ENCODE measurements at regions not wholly inside any gene's neighbourhood (a gene's known extent, or its start where the extent isn't known, plus 50 kb on each side); places are given as distances from the start of the nearest gene placed in this dataset.

GRCh38 chr10:113319479-113319878 is 233.4 kb upstream of the HABP2 start:
- no peak for DNase-seq (ENCODE audit: insufficient read length, low spot score)
- FAIRE-seq = no peak

- no peak for DNase-seq (ENCODE audit: insufficient read length, low spot score)
- FAIRE-seq = no peak
These were observed 232.6 kb upstream of the HABP2 start for GRCh38 chr10:113320211-113320610.

GRCh38 chr10:113320987-113321386 is 231.9 kb upstream of the HABP2 start:
- FAIRE-seq (no peak), DNase-seq (ENCODE audit: insufficient read length, low spot score) (no peak)

GRCh38 chr10:113322843-113323242 is 230.0 kb upstream of the HABP2 start:
- FAIRE-seq (no peak), DNase-seq (ENCODE audit: insufficient read length, low spot score) (no peak)

- DNase-seq (ENCODE audit: insufficient read length, low spot score) = no peak
- no peak for FAIRE-seq
These were observed 228.9 kb upstream of the HABP2 start for GRCh38 chr10:113323985-113324384.

- DNase-seq (ENCODE audit: insufficient read length, low spot score) (peak; percentile 69), FAIRE-seq (no peak)
These were observed 226.4 kb upstream of the HABP2 start for GRCh38 chr10:113326160-113327111.

GRCh38 chr10:113329121-113329596 is 223.7 kb upstream of the HABP2 start:
- FAIRE-seq = no peak
- peak; percentile 9 for DNase-seq (ENCODE audit: insufficient read length, low spot score)

- DNase-seq (ENCODE audit: insufficient read length, low spot score) (no peak), FAIRE-seq (no peak)
These were observed 220.9 kb upstream of the HABP2 start for GRCh38 chr10:113331961-113332360.

GRCh38 chr10:113333313-113333712 is 219.5 kb upstream of the HABP2 start:
- no peak for DNase-seq (ENCODE audit: insufficient read length, low spot score)
- no peak for FAIRE-seq

- no peak for DNase-seq (ENCODE audit: insufficient read length, low spot score)
- no peak for FAIRE-seq
These were observed 217.3 kb upstream of the HABP2 start for GRCh38 chr10:113335592-113335991.

- DNase-seq (ENCODE audit: insufficient read length, low spot score) (no peak), FAIRE-seq (no peak)
These were observed 216.2 kb upstream of the HABP2 start for GRCh38 chr10:113336549-113337130.

- DNase-seq (ENCODE audit: insufficient read length, low spot score) = no peak
- no peak for FAIRE-seq
These were observed 215.7 kb upstream of the HABP2 start for GRCh38 chr10:113337142-113337541.

GRCh38 chr10:113339121-113339520 is 213.7 kb upstream of the HABP2 start:
- DNase-seq (ENCODE audit: insufficient read length, low spot score) (no peak), FAIRE-seq (no peak)

GRCh38 chr10:113340282-113340681 is 212.6 kb upstream of the HABP2 start:
- DNase-seq (ENCODE audit: insufficient read length, low spot score) (no peak), FAIRE-seq (no peak)

GRCh38 chr10:113341138-113341537 is 211.7 kb upstream of the HABP2 start:
- no peak for FAIRE-seq
- DNase-seq (ENCODE audit: insufficient read length, low spot score) = no peak

GRCh38 chr10:113345826-113346624 is 206.8 kb upstream of the HABP2 start:
- FAIRE-seq (no peak), DNase-seq (ENCODE audit: insufficient read length, low spot score) (no peak)

GRCh38 chr10:113347508-113347907 is 205.3 kb upstream of the HABP2 start:
- FAIRE-seq (no peak), DNase-seq (ENCODE audit: insufficient read length, low spot score) (no peak)

GRCh38 chr10:113348694-113349093 is 204.2 kb upstream of the HABP2 start:
- DNase-seq (ENCODE audit: insufficient read length, low spot score) (no peak), FAIRE-seq (no peak)

- FAIRE-seq (no peak), DNase-seq (ENCODE audit: insufficient read length, low spot score) (no peak)
These were observed 202.4 kb upstream of the HABP2 start for GRCh38 chr10:113350311-113351040.

GRCh38 chr10:113354711-113355110 is 198.1 kb upstream of the HABP2 start:
- DNase-seq (ENCODE audit: insufficient read length, low spot score) = no peak
- no peak for FAIRE-seq
